HFFc6 (cell line): ENCODE measurements at regions not wholly inside any gene's neighbourhood (a gene's known extent, or its start where the extent isn't known, plus 50 kb on each side); places are given as distances from the start of the nearest gene placed in this dataset.
A peak's percentile ranks its signal among the peaks of the same experiment; 100 is the strongest.

Experiments used
- DNase-seq: peaks from one replicate; pipeline ENCODE4 v3.0.0-alpha.2; 2018
- H3K27ac Mint-ChIP-seq: 2 replicates; pipeline ENCODE4 v1.8.0; 2020; ENCODE audit warnings: mild to moderate bottlenecking, mixed read lengths
- H3K27me3 Mint-ChIP-seq: 2 replicates; pipeline ENCODE4 v1.8.0; 2021; ENCODE audit warnings: mild to moderate bottlenecking, moderate library complexity, mixed read lengths; ENCODE audit not compliant: insufficient read depth
- H3K36me3 Mint-ChIP-seq: 2 replicates; pipeline ENCODE4 v1.8.0; 2021; ENCODE audit warnings: low read depth, mixed read lengths
- H3K4me1 Mint-ChIP-seq: 2 replicates; pipeline ENCODE4 v1.8.0; 2020; ENCODE audit warnings: low read depth, mixed read lengths
- H3K4me3 Mint-ChIP-seq: 2 replicates; pipeline ENCODE4 v1.8.0; 2020; ENCODE audit warnings: mild to moderate bottlenecking, moderate library complexity, mixed read lengths
- H3K9me3 Mint-ChIP-seq: 2 replicates; pipeline ENCODE4 v1.8.0; 2020; ENCODE audit warnings: mild to moderate bottlenecking, mixed read lengths
- CTCF ChIP-seq: fragments of 200-600 bp; sonication (generic); IDR thresholded peaks from 2 replicates; pipeline ENCODE4 v1.5.0; 2021; ENCODE audit warnings: antibody characterized with exemption, mild to moderate bottlenecking

- Mint-ChIP-seq H3K9me3 (no peaks in the 10 kb centered on the region), H3K36me3 (no peaks in the 10 kb centered on the region), H3K27ac (no peak overlapping the region), H3K4me1 (peaks cover 38% of the 10 kb centered on the region), H3K27me3 (no peaks in the 10 kb centered on the region; the same call in 1 of the 2 replicates), H3K4me3 (no peak overlapping the region)
- DNase-seq: no peak
- TF ChIP-seq CTCF: no peak
Measured at GRCh38 chr3:46080969-46081345, 53.7 kb upstream of the XCR1 start.

- no peak overlapping the region for H3K4me3 Mint-ChIP-seq
Measured at GRCh38 chr3:46080124-46080968, 53.1 kb upstream of the XCR1 start.

GRCh38 chr3:46078712-46079400 lies 51.6 kb upstream of the XCR1 start:
- Mint-ChIP-seq H3K4me1 (peaks cover 31% of the 10 kb centered on the region), H3K4me3 (peak overlapping the region; percentile 21; the same call in 1 of the 2 replicates), H3K36me3 (no peaks in the 10 kb centered on the region), H3K9me3 (no peaks in the 10 kb centered on the region), H3K27me3 (no peaks in the 10 kb centered on the region; the same call in 1 of the 2 replicates), H3K27ac (no peak overlapping the region)
- peak; percentile 93 for DNase-seq
- TF ChIP-seq CTCF: peak; percentile 100

More at GRCh38 chr3:46080124-46080968, 53.1 kb upstream of the XCR1 start:
- Mint-ChIP-seq H3K27me3 (no peaks in the 10 kb centered on the region; the same call in none of the 2 replicates), H3K4me1 (peaks cover 33% of the 10 kb centered on the region), H3K9me3 (no peaks in the 10 kb centered on the region), H3K36me3 (no peaks in the 10 kb centered on the region), H3K27ac (no peak overlapping the region)
- peak; percentile 39 for DNase-seq
- TF ChIP-seq CTCF: no peak
